Kidney (tissue), 13 donors: ENCODE measurements at regions not wholly inside any gene's neighbourhood (a gene's known extent, or its start where the extent isn't known, plus 50 kb on each side); places are given as distances from the start of the nearest gene placed in this dataset.

ENCODE experiments used
- DNase-seq, 5 donors: peaks; one replicate each; pipeline ENCODE4 v3.0.0-alpha.2; 2013 to 2020
- FAIRE-seq: peaks from 2 replicates; lab custom pipeline; 2012; peaks lifted over from hg19 to GRCh38; lab: Jason Lieb, UNC
- H3K27ac ChIP-seq, 2 donors: one replicate each; pipeline ENCODE4 v1.7.0; 2013; ENCODE audit warnings: low read depth in 2 of 2, low read length in 2 of 2, inconsistent platforms in 1 of 2
- H3K27me3 ChIP-seq: one replicate; pipeline ENCODE4 v1.7.1; 2013; ENCODE audit warnings: low read length, inconsistent platforms; ENCODE audit not compliant: control insufficient read depth, insufficient read depth
- H3K36me3 ChIP-seq, 3 donors: one replicate each; pipeline versions ENCODE4 v1.7.0 to v1.7.1; 2013; ENCODE audit warnings: low read length in 3 of 3, control low read depth in 1 of 3, inconsistent platforms in 1 of 3; ENCODE audit not compliant: insufficient read depth in 3 of 3, control insufficient read depth in 2 of 3
- H3K4me1 ChIP-seq, 3 donors: one replicate each; pipeline versions ENCODE4 v1.7.0 to v1.7.1; 2013; ENCODE audit warnings: low read length in 3 of 3, inconsistent platforms in 1 of 3, low read depth in 1 of 3; ENCODE audit not compliant: control insufficient read depth in 2 of 3, insufficient read depth in 2 of 3
- H3K4me3 ChIP-seq, 3 donors: one replicate each; pipeline versions ENCODE4 v1.7.0 to v1.8.1; 2013; ENCODE audit warnings: low read length in 3 of 3, control low read depth in 1 of 3, inconsistent platforms in 1 of 3
- H3K9ac ChIP-seq, 3 donors: one replicate each; pipeline versions ENCODE4 v1.7.0 to v1.7.1; 2013; ENCODE audit warnings: low read length in 3 of 3, control low read depth in 1 of 3, inconsistent platforms in 1 of 3
- H3K9me3 ChIP-seq, 3 donors: one replicate each; pipeline versions ENCODE4 v1.7.0 to v1.7.1; 2013; ENCODE audit warnings: low read length in 3 of 3, control low read depth in 1 of 3, inconsistent platforms in 1 of 3; ENCODE audit not compliant: control insufficient read depth in 2 of 3, insufficient read depth in 1 of 3
- intact Hi-C: fragments of 100-400 bp; cut with DNase I; formaldehyde crosslinking; loops from one replicate; pipeline ENCODE4 v1.11.1; 2022
- TF ChIP-seq, protein P1 (sequence below): IDR thresholded peaks from 3 replicates; pipeline ENCODE4 v1.5.1; 2012; ENCODE audit warnings: mild to moderate bottlenecking, moderate library complexity, borderline replicate concordance; ENCODE audit not compliant: insufficient read depth; ENCODE audit errors: extremely low read depth
- donor health status: control.
- donor health status: control.
- donor health status: control.
- donor health status: control.
- donor health status: control.
- donor health status: DM: yes; HTN: yes; CAD: no.
- donor health status: Normal renal cell carcinoma (clear cell type).

DNA sequence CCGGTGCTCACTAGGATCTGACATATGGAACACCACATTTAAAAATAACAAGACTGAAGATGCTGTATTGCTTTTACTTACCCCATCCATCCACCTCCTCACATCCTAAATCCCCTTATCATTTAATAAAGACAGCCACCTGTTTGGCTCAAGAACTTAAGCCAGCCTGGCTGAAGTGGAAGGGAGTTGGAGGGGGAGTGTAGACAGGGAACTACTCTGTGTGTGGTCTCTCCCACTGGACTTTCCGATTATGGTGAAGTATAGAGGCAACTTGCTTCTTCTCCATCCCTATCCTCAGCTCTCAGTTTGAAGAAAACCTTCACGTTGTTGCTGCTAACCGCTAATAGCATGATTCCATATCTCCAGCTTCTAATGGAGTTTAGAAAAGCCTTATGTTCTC, 313.4 kb downstream of the CDH11 start:
- Histone ChIP-seq H3K4me1 (no peaks in the 10 kb centered on the region), H3K27me3 (no peaks in the 10 kb centered on the region), H3K27ac (no peak overlapping the region), H3K4me3 (no peak overlapping the region), H3K9ac (no peak overlapping the region), H3K36me3 (no peaks in the 10 kb centered on the region), H3K9me3 (no peaks in the 10 kb centered on the region)
- DNase-seq (no peak), FAIRE-seq (no peak)
- intact Hi-C loops = no loop called here
- TF ChIP-seq, protein P1, sequence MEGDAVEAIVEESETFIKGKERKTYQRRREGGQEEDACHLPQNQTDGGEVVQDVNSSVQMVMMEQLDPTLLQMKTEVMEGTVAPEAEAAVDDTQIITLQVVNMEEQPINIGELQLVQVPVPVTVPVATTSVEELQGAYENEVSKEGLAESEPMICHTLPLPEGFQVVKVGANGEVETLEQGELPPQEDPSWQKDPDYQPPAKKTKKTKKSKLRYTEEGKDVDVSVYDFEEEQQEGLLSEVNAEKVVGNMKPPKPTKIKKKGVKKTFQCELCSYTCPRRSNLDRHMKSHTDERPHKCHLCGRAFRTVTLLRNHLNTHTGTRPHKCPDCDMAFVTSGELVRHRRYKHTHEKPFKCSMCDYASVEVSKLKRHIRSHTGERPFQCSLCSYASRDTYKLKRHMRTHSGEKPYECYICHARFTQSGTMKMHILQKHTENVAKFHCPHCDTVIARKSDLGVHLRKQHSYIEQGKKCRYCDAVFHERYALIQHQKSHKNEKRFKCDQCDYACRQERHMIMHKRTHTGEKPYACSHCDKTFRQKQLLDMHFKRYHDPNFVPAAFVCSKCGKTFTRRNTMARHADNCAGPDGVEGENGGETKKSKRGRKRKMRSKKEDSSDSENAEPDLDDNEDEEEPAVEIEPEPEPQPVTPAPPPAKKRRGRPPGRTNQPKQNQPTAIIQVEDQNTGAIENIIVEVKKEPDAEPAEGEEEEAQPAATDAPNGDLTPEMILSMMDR = no peak

DNA sequence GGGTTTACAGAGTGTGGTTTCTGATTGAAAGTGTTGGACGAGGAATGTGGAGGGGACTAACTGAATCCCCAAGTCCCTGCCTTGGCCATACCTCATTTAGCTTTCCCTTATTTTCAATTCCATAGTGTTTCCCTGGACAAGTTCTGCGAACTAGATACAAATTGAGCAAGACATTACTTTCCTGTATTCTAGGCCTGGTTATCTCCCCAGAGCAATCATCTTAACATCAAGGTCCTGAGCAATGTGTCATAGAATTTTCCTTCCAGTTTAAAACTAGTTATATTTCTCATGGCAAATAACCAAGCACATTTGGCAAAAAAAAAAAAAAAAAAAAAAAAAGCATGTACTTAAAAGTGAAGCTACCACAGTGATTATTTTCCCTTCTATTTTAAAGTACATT, 330.1 kb downstream of the CDH11 start:
- no peaks in the 10 kb centered on the region for H3K9me3 ChIP-seq
- TF ChIP-seq, protein P1 = no peak
- DNase-seq = no peak
- no peak overlapping the region for H3K9ac ChIP-seq
- H3K4me3 ChIP-seq = no peak overlapping the region
- FAIRE-seq = no peak
- no peaks in the 10 kb centered on the region for H3K27me3 ChIP-seq
- intact Hi-C loops = no loop called here
- H3K27ac ChIP-seq = no peak overlapping the region
- H3K4me1 ChIP-seq = no peaks in the 10 kb centered on the region
- no peaks in the 10 kb centered on the region for H3K36me3 ChIP-seq

DNA sequence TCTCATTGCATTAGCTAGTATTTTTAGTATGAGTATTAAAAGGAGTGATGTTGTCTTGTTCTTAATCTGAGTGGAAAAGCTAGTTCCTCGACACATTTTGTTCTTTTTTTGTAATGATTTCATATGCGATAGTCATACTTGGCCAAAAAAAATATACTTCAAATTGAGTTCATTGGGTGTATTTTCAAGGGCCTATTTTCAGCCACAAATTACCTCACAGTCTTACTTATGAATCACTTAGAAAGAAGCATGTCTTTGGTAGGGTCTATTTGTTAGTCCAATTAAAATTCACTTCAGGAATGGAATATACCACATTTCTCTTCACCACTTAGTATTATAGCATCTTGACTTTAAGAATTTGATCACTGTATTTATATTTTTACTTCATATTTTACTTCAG, 337.2 kb downstream of the CDH11 start:
- Histone ChIP-seq H3K27me3 (no peaks in the 10 kb centered on the region), H3K4me1 (no peaks in the 10 kb centered on the region), H3K4me3 (no peak overlapping the region), H3K9me3 (no peaks in the 10 kb centered on the region), H3K9ac (no peak overlapping the region), H3K27ac (no peak overlapping the region), H3K36me3 (no peaks in the 10 kb centered on the region)
- intact Hi-C loops = no loop called here
- no peak for DNase-seq
- no peak for FAIRE-seq
- TF ChIP-seq, protein P1 = no peak

DNA sequence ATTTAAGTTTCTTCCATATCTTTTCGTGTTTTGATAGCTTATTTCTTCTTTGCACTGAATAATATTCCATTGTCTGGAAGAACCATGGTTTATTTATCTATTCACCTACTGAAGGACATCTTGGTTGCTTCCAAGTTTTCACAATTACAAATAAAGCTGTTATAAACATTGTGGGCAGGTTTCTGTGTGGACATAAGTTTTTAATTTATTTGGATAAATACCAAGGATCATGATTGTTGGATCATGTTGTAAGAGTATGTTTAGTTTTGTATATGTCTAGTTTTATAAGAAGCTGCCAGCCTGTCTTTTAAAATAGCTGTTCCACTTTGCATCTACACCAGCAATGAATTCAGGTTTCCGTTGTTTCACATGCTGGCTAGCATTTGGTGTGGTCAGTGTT, 339.4 kb downstream of the CDH11 start:
- Histone ChIP-seq H3K9me3 (no peaks in the 10 kb centered on the region), H3K36me3 (no peaks in the 10 kb centered on the region), H3K27me3 (no peaks in the 10 kb centered on the region), H3K27ac (no peak overlapping the region), H3K9ac (no peak overlapping the region), H3K4me3 (no peak overlapping the region), H3K4me1 (no peaks in the 10 kb centered on the region)
- DNase-seq (no peak), FAIRE-seq (no peak)
- TF ChIP-seq, protein P1 = no peak
- intact Hi-C loops = no loop called here
